OCI-M2 (cell line): ENCODE measurements at regions not wholly inside any gene's neighbourhood (a gene's known extent, or its start where the extent isn't known, plus 50 kb on each side); places are given as distances from the start of the nearest gene placed in this dataset.
"Not testable (repeated sequence)": the region's sequence is repeated elsewhere in the genome, so short reads cannot be mapped to it uniquely, and the experiment has no call there.

Experiments
- DNase-seq: peaks from one replicate; lab custom pipeline; 2025; ENCODE audit not compliant: unreplicated experiment; lab: John Stamatoyannopoulos, UW

DNA sequence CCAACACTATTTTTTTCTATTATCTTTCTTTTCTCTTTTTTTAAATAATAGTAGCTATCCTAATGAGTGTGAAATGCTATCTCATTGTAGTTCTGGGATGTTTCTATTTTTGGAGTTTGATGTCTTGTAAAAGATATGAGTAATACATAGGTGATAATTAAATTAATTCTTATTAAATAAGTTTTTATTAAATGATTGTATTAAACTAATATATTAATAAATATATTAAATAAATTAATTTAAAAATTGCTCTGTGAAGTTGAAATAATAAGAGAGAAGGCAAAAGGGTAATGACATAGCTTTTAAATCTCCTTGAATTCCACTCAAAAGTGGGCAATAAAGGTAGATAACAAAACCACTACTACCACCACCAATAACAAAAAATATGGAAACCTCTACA, 230.2 kb upstream of the SSTR1 start:
- no peak for DNase-seq

DNA sequence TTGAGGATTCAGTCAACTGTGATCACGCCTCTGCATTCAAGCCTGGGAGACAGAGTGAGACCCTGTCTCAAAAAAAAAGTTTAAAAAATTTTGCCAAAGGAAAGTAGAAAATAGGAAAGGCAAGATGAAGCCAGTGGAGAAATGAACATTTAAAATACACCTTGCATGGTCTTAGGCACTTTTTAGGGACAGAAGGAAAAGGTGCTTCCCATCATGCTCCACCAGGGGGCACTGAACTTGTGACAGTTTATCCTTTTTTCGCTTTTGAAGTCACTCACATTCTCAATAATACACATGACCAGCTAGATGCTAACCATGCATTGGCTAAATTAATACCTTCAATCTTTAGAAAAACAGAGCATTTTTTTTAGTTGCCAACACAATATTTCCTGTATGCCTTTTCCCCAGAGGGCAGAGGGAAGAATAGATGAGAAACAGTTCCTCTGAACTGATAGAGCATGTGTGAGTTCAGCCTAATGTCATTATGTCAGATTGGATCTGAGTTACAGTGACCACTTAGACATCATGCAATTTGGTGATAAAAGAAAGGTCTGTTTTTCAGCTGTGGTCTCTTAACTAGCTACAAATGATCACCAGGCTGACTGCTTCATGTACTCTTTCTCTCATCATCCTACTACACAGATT, 221.8 kb upstream of the SSTR1 start:
- no peak for DNase-seq

DNA sequence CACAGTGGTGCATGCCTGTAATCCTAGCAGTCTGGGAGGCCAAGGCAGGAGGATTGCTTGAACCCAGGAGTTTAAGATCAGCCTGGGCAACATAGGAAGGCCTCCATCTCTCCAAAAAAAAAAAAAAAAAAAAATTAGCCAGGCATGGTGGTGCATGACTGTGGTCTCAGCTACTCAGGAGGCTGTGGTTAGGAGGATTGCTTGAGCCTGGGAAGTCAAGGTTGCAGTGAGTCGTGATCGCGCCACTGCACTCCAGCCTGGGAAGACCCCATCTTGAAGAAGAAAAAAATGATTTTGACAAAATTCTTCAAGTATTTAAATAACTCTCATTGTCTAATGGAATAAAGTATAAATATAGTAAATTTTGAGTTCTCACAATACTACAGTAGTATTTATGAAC, 219.2 kb upstream of the SSTR1 start:
- DNase-seq = no peak

DNA sequence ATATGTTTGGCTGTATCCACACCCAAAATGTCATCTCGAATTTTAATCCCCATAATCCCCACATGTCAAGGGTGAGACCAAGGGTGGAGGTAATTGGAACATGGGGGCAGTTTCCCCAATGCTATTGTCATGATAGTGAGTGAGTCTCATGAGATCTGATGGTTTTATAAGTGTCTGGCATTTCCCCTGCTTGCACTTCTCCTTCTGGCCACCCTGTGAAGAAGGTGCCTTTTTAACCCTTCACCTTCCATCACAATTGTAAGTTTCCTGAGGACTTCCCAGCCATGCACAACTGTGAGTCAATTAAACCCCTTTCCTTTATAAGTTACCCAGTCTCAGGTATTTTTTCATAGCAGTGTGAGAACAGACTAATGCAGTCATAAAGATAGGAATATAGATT, 216.7 kb upstream of the SSTR1 start:
- DNase-seq = no peak

DNA sequence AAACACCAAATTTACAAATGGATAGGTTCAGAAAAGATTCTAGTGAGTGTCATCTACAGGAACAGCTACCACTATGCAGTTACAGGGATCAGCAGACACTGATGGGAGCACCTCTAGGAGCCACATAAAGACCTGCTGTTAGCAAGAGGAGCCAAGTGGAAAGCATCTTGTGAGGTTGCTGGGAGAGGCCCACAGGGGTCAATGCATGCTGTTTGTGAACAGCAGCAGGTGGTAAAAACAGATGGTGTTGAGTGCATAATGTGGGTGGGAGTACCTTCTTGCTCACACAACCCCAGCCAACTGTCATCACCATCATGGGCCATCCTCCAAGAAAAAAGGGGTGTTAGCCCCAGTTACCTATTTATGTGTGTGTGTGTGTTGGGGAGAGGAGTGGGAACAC, 215.2 kb upstream of the SSTR1 start:
- no peak for DNase-seq

DNA sequence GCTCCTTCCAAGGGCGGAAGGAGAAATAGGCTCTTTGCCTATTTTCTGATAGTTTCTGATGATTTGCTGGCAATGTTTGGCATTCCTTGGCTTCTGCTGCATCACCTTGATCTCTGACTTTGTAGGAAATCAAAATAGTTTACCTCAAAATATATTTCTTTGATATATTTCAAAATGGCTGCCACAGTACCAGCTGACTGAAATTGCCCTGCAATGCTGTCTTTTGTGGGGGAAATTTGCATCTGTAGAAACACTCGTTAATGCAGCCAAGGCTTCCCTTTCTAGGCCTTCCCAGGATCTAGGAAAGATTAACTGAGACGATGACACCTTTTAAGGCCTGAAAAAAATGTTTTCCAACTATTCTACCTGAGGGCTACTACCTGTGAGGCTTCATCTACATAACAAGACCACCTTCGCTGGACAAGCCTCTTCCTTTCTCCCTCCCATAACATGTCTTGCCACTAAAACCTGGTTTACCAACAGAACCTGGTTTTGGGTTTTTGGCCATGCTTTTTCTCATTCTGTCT, 212.8 kb upstream of the SSTR1 start:
- DNase-seq = no peak

DNA sequence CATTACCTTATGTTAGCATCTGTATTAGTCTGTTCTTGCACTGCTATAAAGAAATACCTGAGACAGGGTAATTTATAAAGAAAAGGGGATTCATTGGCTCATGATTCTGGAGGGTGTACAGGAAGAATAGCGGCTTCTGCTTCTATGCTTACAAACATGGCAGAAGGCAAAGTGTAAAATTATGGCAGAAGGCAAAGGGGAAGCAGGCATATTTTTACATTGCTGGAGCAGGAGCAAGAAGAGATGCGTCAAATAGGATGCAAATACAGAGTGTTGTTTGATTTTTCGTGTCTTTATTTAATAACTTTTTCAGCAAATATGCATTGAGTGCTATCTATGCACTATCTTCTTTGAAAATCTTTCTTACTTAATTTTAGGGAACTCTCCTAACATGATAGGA, 210.7 kb upstream of the SSTR1 start:
- no peak for DNase-seq

DNA sequence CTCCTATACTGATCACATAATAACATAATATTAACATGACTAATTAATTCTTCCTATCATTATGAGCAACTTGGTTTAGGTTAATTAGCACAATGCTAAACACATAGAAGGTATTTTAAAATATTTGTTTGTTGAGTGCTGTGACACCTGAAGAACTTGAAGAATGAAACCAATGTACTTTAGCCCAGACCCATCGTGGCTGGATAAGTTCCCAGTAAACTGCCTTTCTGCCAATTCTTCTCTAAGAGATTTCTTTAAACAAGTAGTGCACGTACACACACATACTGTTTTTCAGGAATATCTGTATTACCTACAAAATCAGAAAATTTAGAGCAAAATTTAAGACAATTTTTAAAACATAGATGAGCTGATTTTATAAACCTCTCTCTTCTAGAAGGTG, 207.4 kb upstream of the SSTR1 start:
- no peak for DNase-seq

DNA sequence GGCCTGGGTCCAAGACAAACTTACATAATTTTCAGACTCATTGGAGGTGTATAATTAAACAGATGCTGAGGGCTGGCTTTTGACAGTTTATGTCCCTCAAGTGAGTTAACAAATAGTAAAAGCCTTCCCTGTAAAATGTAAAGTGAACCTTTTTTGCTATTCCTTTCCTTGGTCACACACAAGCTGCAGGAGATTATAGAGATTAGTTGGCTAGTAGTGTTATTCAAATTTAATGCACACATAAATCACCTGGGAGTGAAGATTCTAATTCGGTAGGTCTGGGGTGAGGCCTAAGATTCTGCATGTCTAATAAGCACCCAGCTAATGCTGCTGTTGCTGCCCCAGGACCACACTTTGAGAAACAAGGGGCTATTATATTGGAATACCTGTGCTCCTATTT, 206.2 kb upstream of the SSTR1 start:
- no peak for DNase-seq

DNA sequence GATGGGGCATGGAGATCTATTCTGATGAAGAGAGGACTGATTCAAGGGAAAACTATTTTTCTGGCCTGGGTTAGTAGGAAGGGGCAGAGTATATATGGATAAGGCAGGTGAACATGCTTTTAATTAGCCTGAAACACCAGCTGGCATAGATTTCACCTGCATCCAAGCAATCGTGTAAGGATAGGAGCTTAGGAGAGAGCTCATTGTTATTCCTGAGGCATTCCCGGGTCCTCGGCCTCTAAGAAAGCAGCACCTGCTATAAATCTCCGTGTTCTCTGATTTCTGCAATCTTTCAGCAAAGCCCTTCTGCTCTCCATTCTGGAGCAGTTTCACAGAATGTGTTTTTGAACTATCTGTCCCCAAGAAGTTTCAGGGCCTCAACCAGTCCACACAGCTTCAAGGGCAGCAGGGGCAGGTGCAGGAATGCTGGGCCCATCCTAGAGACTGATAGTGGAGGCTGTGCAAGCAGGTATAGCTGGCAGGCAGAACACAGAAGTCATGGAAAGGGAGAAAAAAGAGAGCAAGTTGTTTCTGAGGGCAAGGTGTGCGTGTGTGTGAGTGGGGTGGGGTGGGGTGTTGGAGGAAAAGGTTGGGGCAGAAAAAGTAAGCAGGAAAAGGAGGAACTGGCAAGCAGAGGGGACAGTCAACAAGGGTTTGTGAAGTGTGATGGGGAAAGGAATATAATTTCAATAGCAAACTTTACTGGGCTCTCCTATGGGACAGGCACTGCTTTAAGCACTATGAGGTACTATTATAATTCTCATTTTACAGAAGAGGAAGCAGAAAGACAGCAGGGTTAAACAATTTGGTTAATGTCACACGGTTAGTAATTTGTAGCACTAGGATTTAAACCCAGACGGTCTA, 203.7 kb upstream of the SSTR1 start:
- DNase-seq = no peak

DNA sequence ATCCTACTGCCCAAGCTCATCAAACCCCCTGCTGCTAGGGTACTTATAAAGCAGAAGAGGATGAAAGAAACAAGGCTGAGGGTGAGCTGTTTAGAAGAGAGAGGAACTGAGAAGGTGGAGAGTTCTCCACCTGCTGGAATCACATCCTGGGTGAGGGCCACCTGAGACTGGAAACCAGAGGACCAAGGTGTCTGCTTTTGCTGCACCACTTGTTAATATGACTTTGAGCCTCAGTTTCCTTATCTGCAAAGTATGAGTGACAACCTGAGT, 203.2 kb upstream of the SSTR1 start:
- DNase-seq = no peak

DNA sequence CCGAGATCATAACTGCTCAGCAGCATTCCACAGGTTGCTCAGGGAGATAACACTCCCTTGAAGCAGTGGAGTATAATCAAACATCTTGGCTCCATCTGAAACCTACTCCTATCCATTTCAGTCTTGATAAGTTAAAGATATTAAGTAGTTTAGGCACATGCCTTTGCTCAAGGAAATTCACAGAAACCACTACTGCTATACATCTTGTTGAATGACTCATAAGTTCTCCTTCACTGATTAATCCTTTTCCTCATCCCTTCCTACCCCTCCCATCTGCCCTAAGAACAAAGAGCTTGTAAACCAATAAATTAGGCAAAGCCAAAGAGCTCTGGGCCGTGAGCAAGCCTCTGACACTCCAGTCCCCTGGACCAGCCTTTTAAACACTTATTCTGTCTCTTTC, 196.5 kb upstream of the SSTR1 start:
- not testable (repeated sequence) for DNase-seq

DNA sequence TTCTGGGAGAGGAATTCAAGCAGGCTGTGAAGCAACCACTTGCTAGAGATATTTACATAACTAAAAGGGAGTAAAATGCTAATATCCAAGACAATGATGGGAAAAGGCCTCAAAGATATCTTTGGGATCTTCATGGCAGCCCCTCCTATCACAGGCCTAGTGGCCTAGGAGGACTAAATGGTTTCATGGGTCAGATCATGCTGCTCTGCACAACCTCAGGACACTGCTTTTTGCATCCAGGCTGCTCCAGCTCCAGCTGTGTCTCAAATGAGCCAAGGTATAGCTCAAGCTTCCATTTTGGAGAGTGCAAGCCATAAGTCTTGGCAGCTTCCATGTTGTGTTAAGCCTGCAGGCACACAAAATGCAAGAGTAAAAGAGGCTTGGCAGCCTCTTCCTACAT, 195.6 kb upstream of the SSTR1 start:
- no peak for DNase-seq

DNA sequence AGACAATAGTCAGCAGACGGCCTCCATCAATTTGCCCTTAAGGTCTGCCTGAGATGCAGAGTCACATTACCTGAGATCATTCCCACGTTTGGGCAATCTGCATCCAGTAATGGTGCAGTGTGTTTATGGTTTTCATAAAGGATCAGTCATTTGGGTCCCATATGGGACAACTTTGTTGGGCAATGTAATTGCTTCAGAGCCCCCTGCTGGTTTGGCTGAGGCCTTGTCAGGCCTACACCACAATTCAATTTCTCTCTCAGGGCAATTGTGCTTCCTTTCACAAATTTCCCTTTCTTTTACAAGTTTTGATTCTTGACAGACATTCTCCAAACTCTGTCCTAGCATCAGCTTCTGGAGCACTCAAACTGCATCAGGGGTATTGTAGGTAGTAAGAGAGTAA, 191.2 kb upstream of the SSTR1 start:
- no peak for DNase-seq

DNA sequence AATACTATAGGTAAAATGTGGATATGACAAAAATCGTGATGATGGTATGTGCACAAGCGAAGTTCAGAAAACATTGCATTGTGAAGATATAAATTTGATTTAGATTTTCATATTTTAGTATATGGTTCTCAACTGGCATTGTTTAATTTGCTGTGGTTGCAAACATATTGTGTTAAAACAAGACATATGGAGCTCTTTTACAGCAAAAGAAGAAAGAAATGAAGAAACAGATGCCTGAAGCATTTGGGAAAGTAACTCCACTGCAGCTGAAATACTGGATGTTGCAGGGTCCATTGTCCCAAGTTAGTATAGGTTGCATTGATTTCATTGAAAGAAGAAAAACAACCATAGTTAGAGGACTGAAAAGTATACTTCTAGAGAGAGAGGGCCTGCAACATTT, 185.8 kb upstream of the SSTR1 start:
- DNase-seq = no peak

DNA sequence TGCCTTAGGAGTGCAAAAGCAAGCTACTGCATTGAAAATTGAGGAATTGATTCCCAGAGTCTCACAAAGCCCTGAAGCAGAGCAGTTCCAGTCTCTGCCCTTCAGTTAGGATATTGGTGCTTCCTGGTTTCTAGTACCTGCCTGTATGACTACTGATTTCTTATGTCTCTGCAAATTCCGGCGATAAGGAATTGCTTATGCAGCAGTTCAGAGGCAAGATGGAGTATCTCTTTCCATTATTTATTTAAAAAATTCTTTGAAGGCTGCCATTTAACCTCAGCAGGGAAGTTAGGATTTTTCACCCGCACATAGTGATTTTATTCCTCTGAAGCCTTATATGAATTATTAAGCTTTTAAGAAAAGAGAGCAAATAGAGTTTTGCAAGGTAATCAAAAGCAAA, 184.9 kb upstream of the SSTR1 start:
- no peak for DNase-seq

DNA sequence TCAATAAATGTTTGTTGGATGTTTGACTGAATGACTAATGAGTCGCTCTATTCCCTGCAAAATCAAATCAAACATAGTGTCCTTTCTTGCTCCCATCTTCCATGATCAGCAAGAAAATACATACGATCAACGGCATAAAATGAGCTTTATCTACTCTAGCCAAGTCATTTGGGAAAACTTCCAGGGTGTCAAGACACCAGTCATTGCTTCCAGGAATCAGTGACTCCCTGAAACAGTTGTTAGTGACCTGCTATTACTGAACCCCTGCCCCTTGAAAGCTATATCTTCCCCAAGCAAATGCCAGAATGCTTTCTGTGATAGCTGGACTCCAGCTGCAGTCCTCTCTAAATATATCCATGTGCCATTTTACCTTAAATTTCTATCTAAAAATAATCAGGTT, 169.5 kb upstream of the SSTR1 start:
- no peak for DNase-seq

DNA sequence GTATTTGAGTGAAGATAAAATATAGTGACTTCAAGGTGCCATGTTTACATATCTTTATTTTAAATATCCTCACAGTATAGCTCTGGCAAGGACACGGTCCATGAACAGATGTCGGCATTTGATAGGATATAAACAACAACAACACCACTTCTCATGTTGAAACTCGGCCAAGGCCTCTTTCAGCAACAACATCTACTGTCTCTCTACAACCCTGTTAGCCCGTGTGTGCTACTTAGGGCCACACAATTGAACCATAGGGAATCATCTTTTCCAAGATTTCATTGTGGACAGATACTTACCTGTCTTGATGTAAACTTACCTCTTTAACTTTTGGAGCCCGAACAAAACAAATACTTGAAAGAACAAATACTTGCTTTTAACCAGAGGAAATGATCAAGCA, 168.7 kb upstream of the SSTR1 start:
- no peak for DNase-seq

DNA sequence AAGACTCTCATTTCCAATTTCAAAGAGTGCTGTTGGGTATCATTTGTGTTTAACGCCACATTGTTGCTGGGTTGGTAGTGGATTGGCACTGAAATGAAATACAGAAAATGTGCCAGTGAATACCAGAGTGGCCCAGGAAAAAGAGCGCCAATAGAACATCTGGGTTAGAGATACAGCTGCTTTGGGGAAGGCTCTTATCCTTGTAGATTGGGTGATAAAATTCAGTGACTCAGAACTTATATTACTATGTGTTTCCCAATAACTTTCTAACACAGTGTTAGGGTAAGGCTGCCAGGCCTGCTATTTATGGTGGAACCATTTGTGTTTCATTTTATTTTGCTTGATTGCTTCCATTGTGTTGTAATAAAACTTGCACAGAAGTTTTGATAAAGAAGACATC, 168.2 kb upstream of the SSTR1 start:
- no peak for DNase-seq

DNA sequence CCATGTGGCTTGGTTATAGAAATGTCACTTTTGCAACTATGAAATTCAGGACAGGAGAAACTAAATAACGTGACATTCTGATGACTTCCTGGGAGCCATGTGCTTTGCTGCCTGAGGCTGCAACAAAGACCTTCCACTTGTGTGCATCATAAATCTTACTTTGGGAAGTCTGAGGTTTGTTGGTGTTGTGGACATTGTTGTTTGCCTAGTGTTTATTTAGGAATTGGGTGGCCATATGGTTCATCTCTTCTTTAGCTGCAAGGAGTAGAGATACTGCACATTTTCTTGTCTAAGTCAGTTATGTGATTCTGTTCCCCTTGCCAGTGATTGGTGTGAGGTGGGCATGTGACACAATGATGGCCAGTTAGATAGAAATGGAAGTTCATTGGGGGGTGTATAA, 167.3 kb upstream of the SSTR1 start:
- no peak for DNase-seq

DNA sequence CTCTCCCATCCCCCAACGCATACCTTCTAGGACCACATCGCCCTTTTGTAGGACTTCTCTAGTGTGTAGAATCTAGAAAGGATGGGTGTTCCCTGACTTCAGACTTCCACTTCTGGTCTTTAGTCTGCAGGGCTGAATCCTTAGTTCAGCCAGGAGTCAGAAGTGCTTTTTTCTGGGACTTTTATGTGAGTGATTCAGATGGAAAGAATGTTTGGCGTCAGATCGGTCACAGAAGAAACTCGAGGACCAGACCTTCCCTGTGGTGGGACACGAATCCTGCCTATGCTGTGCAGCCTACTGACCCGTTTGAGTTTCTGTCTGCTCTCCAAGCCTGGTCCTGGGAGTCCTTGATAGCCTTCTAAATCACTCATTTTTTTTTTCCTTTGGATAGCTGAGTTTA, 165.4 kb upstream of the SSTR1 start:
- DNase-seq = no peak

DNA sequence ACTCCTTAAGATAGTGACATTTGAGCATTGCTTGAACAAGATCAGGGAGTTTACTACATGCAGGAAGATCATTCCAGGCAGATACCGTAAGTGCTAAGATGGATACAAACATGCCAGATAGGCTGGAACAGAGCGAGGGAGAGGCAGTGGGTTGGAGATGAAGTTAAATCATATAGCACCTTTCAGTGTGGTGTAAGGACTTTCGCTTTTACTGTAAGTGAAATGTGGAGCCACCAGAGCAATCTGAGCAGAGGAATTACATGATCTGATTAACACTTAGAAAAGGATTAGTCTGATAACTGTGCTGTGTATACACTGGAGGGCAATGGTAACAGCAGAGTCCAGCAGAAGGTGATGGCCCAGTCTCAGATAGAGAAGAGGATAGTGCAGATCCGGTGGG, 163.0 kb upstream of the SSTR1 start:
- DNase-seq = no peak

DNA sequence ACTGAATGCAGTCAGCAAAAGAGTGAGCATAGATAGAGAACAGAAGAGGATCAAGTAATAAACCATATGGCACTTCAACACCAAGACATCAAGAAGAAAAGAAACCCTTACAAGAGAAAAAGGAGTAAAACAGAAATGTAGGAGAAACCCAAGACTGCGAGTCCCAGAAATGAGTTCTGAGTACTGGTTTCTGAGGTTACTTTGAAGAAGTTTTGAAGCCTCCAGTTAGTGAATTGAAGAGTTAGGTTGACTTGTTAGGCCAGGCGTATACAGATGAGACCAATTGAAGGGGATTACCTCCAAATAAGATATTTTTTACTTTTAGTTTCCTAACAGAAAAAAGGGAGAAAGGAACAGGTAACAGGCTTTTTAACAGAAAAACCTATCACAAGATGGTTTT, 162.2 kb upstream of the SSTR1 start:
- DNase-seq = no peak
